HG02798 (cell line): ENCODE measurements at regions not wholly inside any gene's neighbourhood (a gene's known extent, or its start where the extent isn't known, plus 50 kb on each side); places are given as distances from the start of the nearest gene placed in this dataset.

Experiments used
- ATAC-seq: cut with Tn5 transposase; IDR thresholded peaks from one replicate; pipeline ENCODE4 v1.9.1; 2021; ENCODE audit warnings: mild to moderate bottlenecking; ENCODE audit not compliant: unreplicated experiment, poor library complexity

DNA sequence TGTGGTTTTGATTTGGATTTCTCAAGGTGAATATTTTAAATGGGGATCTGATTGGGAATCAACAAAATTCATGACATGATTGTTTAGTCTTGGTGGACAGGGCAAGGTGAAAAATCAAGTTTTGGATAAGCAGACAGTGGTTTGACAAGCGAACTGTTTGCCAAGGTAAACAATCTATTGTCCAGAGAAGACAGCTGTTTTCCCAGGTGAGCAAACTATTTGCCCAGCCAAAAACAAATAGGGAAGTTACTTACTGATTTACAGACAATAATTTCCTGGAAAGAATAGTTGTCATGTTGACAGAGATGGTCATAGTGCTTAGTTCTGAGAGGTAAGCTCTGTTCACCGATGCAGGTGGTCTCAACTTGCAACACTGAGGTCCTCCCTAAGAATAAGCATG is 94.0 kb upstream of the STEAP1B start:
- ATAC-seq, result no peak

DNA sequence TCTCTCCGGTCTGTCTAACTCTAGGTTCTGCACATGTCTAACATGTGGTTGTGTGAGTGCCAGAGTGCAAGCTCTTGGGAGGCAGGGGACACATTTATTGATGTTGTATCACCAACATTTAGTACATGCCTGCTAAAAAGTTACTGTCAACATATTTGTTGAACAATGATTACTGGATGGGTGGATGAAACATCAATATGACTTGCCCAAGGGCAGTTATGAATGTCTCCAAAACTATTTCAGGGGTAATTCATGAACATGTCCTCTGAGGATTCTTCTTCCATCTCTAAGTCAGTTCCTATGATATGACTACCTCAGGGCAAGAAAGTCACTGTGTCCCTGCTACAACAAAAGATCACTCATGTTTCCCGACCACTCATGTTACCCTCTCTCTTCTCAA is 91.3 kb upstream of the STEAP1B start:
- no peak for ATAC-seq

DNA sequence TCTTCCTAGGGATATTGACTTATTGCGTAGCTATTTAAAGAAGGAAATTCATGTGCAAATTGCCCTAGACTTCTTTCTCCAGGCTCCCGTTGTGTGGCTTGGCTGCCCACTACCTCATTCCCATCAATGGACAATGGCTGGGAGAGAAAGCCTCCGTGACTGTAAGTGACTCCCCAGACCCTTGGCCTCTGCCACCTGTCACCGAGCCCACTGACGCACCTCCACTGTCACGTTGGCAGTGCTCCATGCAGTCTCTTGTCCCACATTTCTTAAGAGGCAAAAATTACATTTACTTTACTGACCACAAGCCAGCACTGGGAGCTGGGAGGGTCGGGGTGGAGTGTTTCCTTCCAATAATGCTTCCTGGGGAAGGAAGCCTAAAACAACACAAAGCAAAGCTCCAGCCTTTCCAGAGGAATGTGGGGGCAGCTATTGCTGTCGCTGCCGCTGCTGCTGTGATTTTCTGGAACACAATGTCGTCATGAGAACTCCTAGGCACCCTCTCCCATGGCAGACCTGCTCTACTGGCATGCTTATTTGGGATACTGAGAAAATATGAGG is 89.7 kb upstream of the STEAP1B start:
- no peak for ATAC-seq

DNA sequence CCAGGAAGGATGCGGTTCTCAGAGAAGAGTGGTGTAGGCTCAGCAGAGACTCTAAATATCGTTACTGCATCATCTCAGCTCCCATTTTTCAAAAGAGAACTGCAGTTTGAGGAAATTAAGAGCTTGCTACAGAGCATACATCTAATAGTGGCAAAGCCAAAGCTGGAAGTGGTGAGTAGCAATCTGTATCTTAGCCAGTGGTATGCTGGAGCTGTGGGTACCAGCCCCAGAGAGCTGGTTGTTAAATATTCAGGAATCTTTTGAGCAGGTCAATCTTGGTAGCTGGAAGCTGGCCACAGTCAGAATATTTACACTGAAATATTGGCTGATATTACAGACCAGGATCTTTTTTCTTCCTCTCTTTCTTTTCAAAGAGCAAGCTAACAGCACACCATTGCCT is 88.4 kb upstream of the STEAP1B start:
- no peak for ATAC-seq

DNA sequence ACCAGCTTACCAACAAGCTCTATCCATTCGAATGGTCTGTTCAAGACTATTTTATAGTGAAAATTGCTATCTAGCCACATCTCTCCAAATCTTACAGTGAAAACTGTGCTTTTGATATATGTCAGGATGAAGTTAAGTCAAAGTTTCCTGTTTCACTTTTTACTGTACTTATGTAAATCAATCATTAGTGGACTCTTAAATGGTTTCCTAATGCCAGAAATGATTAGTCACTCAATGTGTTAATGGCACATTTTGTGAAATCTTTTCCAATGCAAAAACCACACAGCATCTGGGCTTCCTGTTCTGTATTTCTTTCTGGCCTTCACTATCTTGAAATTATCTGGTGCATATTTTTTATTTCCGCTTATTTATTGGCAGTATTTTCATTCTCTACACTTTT is 87.3 kb upstream of the STEAP1B start:
- ATAC-seq, result no peak

DNA sequence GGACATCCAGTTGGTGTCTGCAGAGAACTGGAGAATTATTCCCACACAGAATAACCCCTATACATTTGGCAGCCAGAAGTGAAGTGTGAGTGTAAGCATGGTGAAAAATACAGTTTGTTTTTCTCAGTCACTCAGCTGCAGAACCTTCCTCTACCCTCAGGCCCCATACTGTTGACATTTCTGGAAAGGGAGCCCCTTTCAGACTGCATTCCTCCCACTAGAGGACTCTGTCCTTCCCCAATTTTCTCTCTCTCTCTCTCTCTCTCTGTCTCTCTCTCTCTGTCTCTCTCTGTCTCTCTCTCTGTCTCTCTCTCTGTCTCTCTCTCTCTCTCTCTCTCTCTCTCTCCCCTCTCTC is 86.8 kb upstream of the STEAP1B start:
- ATAC-seq, result no peak

DNA sequence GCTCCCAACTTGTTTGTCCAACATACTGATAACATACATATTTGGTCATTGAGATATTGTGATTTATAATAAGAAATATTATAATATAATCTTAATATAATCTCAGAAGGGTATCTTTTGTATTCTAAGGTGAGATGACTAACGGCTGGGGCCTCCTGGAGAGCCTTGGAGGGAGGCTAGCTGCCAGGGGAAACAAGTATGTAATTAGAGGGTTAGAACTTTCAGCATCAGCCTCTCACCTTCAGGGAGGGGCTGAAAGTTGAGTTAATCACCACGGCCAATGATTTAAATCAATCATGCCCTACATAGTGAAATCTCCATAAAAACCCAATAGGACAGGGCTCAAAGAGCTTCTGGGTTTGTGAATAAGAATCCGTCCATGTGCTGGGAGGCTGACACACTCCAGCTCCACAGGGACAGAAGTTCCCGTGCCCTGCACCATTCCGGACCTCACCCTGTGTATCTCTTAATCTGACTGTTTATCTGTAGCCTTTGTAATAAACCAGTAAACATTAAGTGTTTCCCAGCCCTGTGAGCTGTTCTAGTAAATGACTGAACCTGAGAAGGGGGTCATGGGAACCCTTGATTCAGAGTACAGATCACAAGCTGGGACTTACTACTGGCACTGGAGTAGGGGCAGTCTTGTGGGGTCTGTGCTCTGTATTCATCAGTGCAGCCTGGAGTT is 86.3 kb upstream of the STEAP1B start:
- ATAC-seq, result no peak

DNA sequence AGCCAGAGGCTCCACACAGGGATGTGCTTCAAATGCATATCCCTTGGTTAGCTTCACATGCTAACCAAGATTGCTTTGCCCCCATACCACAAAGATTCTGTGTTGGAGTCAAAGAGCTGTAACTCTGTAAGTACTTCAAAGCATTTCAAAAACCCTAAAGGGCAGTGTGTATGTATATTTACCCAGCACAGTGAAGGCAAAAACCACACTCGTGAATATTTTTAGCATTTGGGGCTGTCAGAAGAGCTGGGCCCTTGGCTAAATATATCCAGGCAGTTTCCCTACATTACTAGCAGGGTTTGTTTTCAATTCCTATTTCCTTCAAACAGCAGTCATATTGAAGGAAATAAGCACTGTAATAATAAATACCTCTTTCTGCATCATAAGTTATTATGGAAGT is 84.2 kb upstream of the STEAP1B start:
- ATAC-seq, result no peak

DNA sequence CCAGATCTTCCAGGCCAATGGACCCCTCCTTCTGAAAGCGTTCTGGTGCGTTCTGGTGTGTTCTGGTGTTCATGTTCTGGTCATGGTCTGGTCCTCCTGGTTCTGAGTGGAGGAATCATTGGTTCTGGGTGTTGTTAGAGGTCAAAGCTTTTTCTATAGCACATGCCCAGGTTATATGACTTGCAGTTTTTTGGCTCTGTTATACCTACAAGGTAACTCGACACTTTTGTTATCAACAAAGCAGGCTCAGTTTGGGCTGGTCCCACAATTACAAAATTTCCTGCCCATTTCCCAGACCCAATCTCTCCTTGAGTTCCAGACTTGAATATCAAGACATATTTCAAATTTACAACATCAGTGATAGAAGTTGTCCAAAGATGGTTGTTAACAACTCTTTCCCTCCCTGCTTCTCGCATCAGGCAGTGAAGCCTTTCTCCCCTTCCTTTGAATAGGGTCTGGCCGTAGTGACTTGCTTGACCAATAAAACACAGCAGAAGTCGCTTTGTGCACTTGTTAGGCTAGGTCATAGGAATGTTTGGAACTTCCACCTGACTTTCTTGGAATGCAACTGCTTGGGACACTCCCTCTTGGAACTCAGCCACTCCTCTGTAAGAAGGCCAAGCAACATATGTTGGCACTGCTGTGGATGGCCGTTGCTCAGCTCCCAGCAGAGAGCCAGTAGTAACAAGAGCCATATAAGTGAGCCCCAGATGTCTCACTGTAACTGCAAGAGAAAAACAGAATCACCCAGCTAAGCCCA is 83.1 kb upstream of the STEAP1B start:
- no peak for ATAC-seq

DNA sequence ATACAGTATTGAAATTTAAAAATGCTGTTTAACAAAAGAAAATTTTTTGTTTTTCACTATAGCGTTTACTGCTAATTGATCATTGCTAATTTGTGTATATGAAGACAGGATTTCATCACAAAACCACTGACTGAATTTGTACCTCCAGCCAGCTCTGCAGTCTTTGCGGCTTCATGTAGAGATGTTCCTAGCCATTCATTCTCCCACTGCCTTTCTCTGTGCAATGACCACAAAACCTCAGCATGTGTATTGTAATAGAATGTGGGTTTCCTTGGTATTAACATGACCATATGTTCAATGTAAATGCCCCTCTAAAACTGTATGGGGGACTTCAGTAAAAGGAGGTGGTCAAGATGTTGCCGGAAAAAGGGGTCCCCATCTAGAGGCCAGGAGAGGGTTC is 81.1 kb upstream of the STEAP1B start:
- ATAC-seq, result no peak

DNA sequence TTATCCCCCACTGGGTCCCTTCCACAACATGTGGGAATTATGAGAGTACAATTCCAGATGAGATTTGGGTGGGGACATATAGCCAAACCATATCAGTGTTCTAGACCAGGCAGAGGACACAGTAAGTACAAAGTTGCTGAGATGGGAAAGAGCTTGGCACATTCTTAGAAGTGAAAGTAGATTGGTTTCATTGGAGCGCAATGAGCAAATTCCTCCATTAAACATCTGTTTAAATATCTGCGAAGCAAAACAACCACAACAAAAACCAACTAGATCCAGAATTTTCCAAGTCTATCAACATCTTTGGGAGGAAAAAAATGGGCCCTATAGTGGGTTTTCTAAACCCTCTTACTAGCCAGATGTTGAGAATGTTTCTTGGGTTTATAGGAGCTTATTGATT is 80.0 kb upstream of the STEAP1B start:
- no peak for ATAC-seq

DNA sequence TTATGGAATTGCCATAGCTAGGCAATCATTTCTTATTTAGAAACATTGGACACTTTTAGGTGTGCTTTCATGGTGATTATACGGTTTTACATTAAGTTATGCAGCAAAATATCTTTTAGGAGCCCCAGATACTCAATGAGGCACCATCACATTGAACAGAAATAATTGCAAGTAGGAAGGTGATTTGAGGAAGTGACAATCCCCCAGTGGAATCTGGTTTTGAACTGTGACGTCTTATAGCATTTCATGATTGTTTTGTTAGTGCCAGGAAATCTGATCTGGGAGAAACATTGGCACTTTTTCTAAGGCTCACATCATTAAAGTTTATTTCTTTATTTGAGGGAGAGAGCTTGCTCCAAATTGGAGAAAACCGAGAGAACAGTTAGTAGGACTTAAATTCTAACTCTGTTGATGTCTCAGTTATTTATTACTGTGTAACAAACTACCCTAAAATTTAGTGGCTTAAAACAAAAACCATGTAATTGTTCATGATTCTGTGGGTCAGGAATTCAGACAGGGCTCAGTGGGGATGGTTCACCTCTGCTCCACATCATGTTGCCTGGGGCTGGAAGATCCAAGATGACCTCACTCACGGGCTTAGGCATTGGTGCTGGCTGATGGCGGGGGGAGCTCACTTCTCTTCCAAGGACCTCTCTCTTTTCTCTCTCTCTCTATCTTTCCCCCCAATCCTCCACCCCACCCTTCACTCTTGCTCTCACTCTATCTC is 78.2 kb upstream of the STEAP1B start:
- no peak for ATAC-seq

DNA sequence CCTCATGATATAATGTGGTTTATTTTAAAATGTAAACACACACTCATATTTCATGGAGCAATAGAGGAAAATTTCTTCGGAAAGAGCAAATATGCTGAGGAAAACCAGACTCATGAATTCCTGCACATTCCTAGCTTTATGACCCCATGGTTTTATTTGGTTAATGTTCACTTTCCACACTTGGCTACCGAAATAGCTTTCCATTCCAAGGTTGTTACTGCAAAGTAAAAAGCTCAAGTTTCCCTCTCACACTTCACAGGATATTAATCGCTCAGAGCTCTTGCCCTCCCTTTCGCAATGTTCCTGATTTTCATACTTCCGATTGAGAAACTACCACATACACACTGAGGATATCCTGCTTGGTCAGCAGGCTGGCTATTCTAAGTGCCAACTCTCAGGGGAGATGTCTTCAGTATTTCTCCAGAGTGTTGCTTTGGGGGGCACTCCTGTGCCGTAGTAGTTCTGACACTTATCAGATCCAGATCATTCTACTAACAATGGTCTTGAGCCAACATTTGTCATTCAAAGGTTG is 77.5 kb upstream of the STEAP1B start:
- no peak for ATAC-seq

DNA sequence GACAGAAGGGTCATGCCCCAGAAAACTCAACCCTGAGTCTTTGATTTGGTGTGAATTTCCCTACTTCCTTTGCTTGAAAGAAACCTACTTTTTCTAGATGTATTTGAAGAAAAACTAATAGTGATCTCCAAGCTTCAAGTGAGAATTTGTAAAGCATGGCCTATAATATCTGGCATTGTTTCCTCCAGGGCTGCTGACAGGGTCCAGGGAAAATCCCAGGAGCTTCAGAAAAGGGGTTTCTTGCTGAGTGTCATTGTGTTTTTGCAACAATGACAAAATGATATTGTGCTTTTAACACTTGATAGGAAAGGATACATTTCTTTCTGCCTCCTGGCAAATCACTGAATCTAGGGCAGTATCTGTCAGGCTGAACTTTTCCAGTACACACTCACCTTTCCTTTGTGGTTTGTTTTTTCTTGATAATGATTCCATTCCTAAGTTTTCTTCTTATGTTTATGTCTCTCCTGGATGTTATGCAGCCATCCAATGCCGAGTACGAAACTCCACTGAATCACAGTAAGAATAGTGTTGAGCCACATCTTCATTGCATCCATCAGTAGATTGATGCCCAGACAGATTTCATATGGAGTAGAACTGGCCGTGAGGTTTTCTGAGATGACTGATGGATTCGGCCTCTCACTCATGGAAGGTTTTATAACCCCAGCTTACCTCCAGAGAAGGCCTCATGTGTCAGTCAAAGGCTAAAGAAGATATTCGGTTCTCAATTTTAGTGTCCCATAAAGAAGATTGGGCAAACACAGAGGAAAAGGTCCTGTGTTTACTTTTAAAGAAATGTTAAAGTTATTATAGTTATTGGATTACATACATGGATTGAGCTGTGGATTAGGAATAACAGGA is 76.9 kb upstream of the STEAP1B start:
- ATAC-seq, result no peak

DNA sequence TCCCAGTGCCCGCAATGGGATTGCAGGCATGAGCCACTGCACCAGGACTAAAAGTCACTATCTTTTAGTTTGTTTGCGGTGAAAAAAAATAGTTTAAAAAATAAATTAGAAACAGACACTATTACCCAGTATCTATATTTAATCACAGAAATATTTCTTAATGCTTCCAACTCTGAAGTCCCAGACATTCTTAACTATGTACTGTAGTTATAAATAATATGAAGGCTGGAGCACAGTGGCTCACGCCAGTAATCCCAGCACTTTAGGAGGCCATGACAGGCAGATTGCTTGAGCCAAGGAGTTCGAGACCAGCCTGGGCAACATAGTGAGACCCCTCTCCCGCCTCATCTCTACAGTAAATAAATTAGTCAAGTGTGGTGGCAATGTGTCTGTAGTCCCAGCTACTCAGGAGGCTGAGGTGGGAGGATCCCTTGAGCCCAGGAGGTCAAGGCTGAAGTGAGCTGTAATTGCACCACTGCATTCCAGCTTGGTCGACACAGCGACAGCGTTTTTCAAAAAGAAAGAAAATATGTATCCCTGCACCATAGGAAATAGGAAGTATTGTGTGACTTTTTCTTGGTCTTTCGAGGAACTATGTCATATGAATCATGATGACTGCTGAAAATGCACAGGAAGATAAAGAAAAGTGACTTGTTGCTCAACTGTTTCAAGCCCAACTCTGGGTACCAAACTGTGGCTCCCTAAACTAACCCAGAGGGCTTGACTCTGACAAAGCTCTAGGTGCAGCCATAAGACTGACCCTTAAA is 74.9 kb upstream of the STEAP1B start:
- no peak for ATAC-seq

DNA sequence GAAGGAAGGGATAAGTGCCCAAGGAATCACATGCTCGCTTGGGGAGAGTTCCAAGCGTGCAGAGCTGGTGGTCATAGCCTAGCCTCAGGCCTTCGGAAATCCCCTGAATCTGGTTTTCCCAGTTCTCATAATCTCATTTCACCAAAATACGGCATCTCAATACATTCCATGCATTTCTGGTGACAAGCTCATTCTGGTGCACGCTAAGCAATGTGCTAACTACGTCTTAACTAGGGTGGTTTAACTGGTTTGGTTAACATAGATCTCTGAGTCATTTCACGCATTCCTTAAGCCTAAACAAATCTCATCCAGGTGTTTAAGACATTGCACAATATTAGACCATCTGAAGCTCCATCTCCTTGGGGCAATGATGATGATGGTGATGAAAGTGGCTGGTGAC is 72.9 kb upstream of the STEAP1B start:
- ATAC-seq, result no peak

DNA sequence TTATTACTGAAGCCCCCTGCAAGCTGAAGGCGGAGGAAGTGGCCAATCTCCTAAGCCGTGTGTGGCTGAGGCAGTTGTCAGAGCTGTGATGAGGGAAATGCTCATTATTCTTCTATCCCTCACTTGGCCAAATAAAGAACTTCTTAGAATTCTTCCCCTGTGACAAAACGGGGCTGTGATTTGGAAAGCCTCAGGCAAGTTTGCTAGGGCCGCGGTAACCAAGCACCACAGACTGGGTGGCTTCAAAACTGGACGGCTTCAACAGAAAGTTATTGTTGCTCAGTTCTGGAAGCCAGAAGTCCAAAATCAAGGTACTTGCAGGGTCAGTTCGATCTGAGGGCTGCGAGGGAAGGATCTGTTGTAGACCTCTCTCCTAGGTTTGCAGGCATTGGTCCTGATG is 72.3 kb upstream of the STEAP1B start:
- ATAC-seq, result no peak

DNA sequence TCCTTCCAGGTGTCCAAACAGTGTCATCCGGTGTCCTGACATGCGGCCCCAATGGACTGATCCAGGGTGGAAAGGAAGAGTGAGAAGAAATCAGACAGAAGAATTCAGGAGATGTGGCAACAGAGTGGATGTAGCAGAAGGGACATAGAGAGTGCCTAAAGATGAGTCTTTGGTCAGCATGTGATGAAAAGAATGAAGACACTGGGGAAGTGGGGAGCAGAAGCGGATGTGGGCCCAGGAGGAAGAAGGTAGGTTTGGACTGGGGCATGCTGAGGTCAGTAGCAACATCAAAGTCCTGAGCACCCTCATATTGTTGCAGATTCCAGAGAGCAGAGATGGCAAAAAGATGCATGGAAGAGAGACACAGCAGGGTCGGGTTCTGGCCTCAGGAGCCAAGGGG is 71.8 kb upstream of the STEAP1B start:
- ATAC-seq, result no peak

DNA sequence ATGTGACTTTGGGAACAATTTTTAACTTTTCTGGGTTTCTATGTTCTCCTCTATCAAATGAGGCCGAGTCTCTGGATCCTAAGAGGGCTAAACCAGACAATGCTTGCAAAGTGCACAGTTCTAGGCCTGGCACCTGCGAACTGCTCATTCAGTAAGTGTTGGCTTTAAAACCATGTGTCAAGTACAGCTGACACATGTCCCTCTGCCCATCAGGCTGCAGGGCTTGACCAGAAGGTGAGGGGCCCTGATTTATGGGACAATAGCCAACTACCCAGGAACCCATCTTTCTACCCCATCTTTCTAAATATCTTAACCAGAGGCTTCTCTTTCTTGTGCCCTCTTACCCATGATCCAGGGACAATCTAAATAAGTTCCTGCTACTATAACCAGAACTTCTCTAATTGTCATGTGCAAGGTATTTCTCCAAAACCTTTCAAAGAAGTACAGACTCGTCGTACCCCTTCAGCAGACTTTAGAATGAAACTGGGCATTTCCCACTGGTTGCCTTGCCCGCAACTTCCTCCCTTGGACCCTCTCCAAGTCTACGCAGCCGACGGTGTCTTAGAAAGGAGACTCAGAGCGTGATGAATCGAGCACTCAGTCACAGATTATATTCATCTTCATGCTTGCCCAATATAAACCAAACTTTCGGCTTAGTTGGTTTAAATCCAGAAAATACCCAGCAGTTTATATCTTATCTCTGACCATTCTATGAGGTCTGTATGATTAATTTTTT is 69.8 kb upstream of the STEAP1B start:
- ATAC-seq, result no peak
